Fibroblast of lung (primary cell): ENCODE measurements at regions not wholly inside any gene's neighbourhood (a gene's known extent, or its start where the extent isn't known, plus 50 kb on each side); places are given as distances from the start of the nearest gene placed in this dataset.
A peak's percentile ranks its signal among the peaks of the same experiment; 100 is the strongest.

ENCODE experiments used
- DNase-seq, 2 donors: peaks; one replicate each; pipeline versions ENCODE4 v3.0.0 to v3.0.0-alpha.2; 2010; ENCODE audit warnings: low read depth in 2 of 2
- H2AFZ ChIP-seq: 2 replicates; pipeline ENCODE4 v1.5.1; 2012; ENCODE audit warnings: low read length, control low read depth, inconsistent platforms
- H3K27ac ChIP-seq: 2 replicates; pipeline ENCODE4 v1.5.1; 2011; ENCODE audit warnings: low read length, control low read depth; ENCODE audit not compliant: insufficient read depth
- H3K27me3 ChIP-seq: 2 replicates; pipeline ENCODE4 v1.5.1; 2011; ENCODE audit warnings: mild to moderate bottlenecking, low read length; ENCODE audit not compliant: control insufficient read depth, insufficient read depth
- H3K36me3 ChIP-seq: 2 replicates; pipeline ENCODE4 v1.5.1; 2011; ENCODE audit warnings: low read length; ENCODE audit not compliant: control insufficient read depth, insufficient read depth
- H3K4me1 ChIP-seq: 2 replicates; pipeline ENCODE4 v1.5.1; 2011; ENCODE audit warnings: low read length; ENCODE audit not compliant: control insufficient read depth, insufficient read depth; ENCODE audit errors: extremely low read depth
- H3K4me2 ChIP-seq: 2 replicates; pipeline ENCODE4 v1.5.1; 2011; ENCODE audit warnings: low read length, control low read depth; ENCODE audit not compliant: insufficient read depth; ENCODE audit errors: extremely low read depth
- H3K4me3 ChIP-seq, 4 experiments: fragments of 200-600 bp in 1 of 4; sonication (generic) in 1 of 4; replicated peaks in 1 of 4; 2 replicates each; pipeline ENCODE4 v1.5.1; 2011 to 2016; ENCODE audit warnings: low read length in 4 of 4, low read depth in 3 of 4, mild to moderate bottlenecking in 3 of 4, control low read depth in 2 of 4, inconsistent platforms in 1 of 4, mixed read lengths in 1 of 4; ENCODE audit not compliant: insufficient read depth in 1 of 4; ENCODE audit errors: control extremely low read depth in 1 of 4
- H3K79me2 ChIP-seq: 2 replicates; pipeline ENCODE4 v1.5.1; 2012; ENCODE audit warnings: mild to moderate bottlenecking, low read length, inconsistent platforms; ENCODE audit not compliant: control insufficient read depth, insufficient read depth
- H3K9ac ChIP-seq: 2 replicates; pipeline ENCODE4 v1.5.1; 2011; ENCODE audit warnings: mild to moderate bottlenecking, low read length, control low read depth; ENCODE audit not compliant: insufficient read depth
- H3K9me3 ChIP-seq: 2 replicates; pipeline ENCODE4 v1.5.1; 2012; ENCODE audit warnings: low read depth, low read length; ENCODE audit not compliant: control insufficient read depth, insufficient read depth
- H4K20me1 ChIP-seq: 2 replicates; pipeline ENCODE4 v1.5.1; 2011; ENCODE audit warnings: low read length; ENCODE audit not compliant: control insufficient read depth, insufficient read depth; ENCODE audit errors: extremely low read depth
- CTCF ChIP-seq, 2 donors: IDR thresholded peaks in 1 of 2; conservative IDR thresholded peaks in 1 of 2; 1 replicate in 1 of 2; 2 replicates in 1 of 2; pipeline ENCODE4 v1.5.1; 2011 to 2012; ENCODE audit warnings: low read length in 2 of 2, control low read depth in 1 of 2, inconsistent platforms in 1 of 2, low read depth in 1 of 2, mild to moderate bottlenecking in 1 of 2
- EZH2 ChIP-seq: IDR thresholded peaks from 2 replicates; pipeline ENCODE4 v1.5.1; 2012; ENCODE audit warnings: low read length, control low read depth, mild to moderate bottlenecking; ENCODE audit errors: missing control alignments

GRCh38 chr3:72214066-72214951 lies 429.4 kb upstream of the PROK2 start:
- Histone ChIP-seq H4K20me1 (no peaks in the 10 kb centered on the region), H3K27me3 (no peaks in the 10 kb centered on the region), H2AFZ (no peak overlapping the region), H3K9ac (no peak overlapping the region), H3K9me3 (no peaks in the 10 kb centered on the region), H3K36me3 (no peaks in the 10 kb centered on the region), H3K27ac (no peak overlapping the region), H3K4me3 (no peak overlapping the region), H3K4me2 (no peak overlapping the region), H3K79me2 (no peaks in the 10 kb centered on the region), H3K4me1 (no peaks in the 10 kb centered on the region)
- DNase-seq: peak in 1 of 2 donors; percentile 35
- TF ChIP-seq EZH2: no peak
- TF ChIP-seq CTCF (conservative IDR thresholded peaks at IDR 0.05 in 1 of 2, IDR thresholded peaks at IDR 0.05 in 1 of 2; ENCODE audit: low read depth in 1 of 2, low read length in 2 of 2): no peak

GRCh38 chr3:72213296-72214065 lies 428.5 kb upstream of the PROK2 start:
- Histone ChIP-seq H3K4me3 (no peak overlapping the region), H3K9me3 (no peaks in the 10 kb centered on the region), H3K4me1 (no peaks in the 10 kb centered on the region), H3K79me2 (no peaks in the 10 kb centered on the region), H3K9ac (no peak overlapping the region), H3K36me3 (no peaks in the 10 kb centered on the region), H3K27me3 (no peaks in the 10 kb centered on the region), H3K4me2 (no peak overlapping the region), H4K20me1 (no peaks in the 10 kb centered on the region), H2AFZ (no peak overlapping the region), H3K27ac (no peak overlapping the region)
- TF ChIP-seq CTCF (conservative IDR thresholded peaks at IDR 0.05 in 1 of 2, IDR thresholded peaks at IDR 0.05 in 1 of 2; ENCODE audit: low read depth in 1 of 2, low read length in 2 of 2): no peak
- no peak for TF ChIP-seq EZH2
- DNase-seq: peak in 1 of 2 donors; percentile 57

GRCh38 chr3:72212396-72212795 lies 427.4 kb upstream of the PROK2 start:
- no peak overlapping the region for H3K9ac ChIP-seq
- TF ChIP-seq EZH2 (no peak), CTCF (conservative IDR thresholded peaks at IDR 0.05 in 1 of 2, IDR thresholded peaks at IDR 0.05 in 1 of 2; ENCODE audit: low read depth in 1 of 2, low read length in 2 of 2) (no peak)
- no peak overlapping the region for H3K4me3 ChIP-seq
- DNase-seq: no peak
- H3K4me2 ChIP-seq: no peak overlapping the region
- no peaks in the 10 kb centered on the region for H3K4me1 ChIP-seq
- H3K79me2 ChIP-seq: no peaks in the 10 kb centered on the region
- H3K36me3 ChIP-seq: no peaks in the 10 kb centered on the region
- no peak overlapping the region for H3K27ac ChIP-seq
- H3K9me3 ChIP-seq: no peaks in the 10 kb centered on the region
- H2AFZ ChIP-seq: no peak overlapping the region
- no peaks in the 10 kb centered on the region for H3K27me3 ChIP-seq
- H4K20me1 ChIP-seq: no peaks in the 10 kb centered on the region
